GM23338 (cell line): ENCODE measurements at regions not wholly inside any gene's neighbourhood (a gene's known extent, or its start where the extent isn't known, plus 50 kb on each side); places are given as distances from the start of the nearest gene placed in this dataset.

Experiments used
- ATAC-seq: fragments of 200-7000 bp; cut with Tn5 transposase; 3 replicates; pipeline ENCODE4 v1.9.1; 2020
- DNase-seq: peaks from one replicate; pipeline ENCODE4 v3.0.0-alpha.2; 2015; ENCODE audit warnings: low spot score
- H2AFZ ChIP-seq: fragments of 200-600 bp; sonication (generic); 2 replicates; pipeline ENCODE4 v1.8.0; 2016; ENCODE audit warnings: antibody characterized with exemption, mild to moderate bottlenecking, moderate library complexity
- H3F3A ChIP-seq: fragments of 200-600 bp; sonication (generic); replicated peaks from 2 replicates; pipeline ENCODE4 v1.8.0; 2017; ENCODE audit warnings: antibody characterized with exemption, mixed run types, low read depth
- H3K27ac ChIP-seq: fragments of 200-600 bp; sonication (generic); 2 replicates; pipeline ENCODE4 v1.6.1; 2016; ENCODE audit warnings: low read depth
- H3K27me3 ChIP-seq: fragments of 200-600 bp; sonication (generic); 2 replicates; pipeline ENCODE4 v1.8.0; 2016; ENCODE audit warnings: mild to moderate bottlenecking, mixed run types, moderate library complexity; ENCODE audit not compliant: insufficient read depth
- H3K36me3 ChIP-seq: fragments of 200-600 bp; sonication (generic); 2 replicates; pipeline ENCODE4 v1.8.0; 2016; ENCODE audit warnings: mild to moderate bottlenecking; ENCODE audit not compliant: insufficient read depth
- H3K4me1 ChIP-seq: fragments of 200-600 bp; sonication (generic); 2 replicates; pipeline ENCODE4 v1.8.0; 2016; ENCODE audit warnings: mild to moderate bottlenecking, moderate library complexity; ENCODE audit not compliant: insufficient read depth
- H3K4me2 ChIP-seq: fragments of 200-600 bp; sonication (generic); 2 replicates; pipeline ENCODE4 v1.7.1; 2017; ENCODE audit warnings: mixed run types
- H3K4me3 ChIP-seq: fragments of 200-600 bp; sonication (generic); 2 replicates; pipeline ENCODE4 v1.6.1; 2016; ENCODE audit warnings: mixed run types
- H3K79me2 ChIP-seq: fragments of 200-600 bp; sonication (generic); replicated peaks from 2 replicates; pipeline ENCODE4 v1.8.0; 2017; ENCODE audit warnings: mild to moderate bottlenecking; ENCODE audit not compliant: insufficient read depth
- H3K9me2 ChIP-seq: fragments of 200-600 bp; sonication (generic); 2 replicates; pipeline ENCODE4 v1.8.0; 2017; ENCODE audit not compliant: insufficient read depth
- H4K20me1 ChIP-seq: fragments of 200-600 bp; sonication (generic); replicated peaks from 2 replicates; pipeline ENCODE4 v1.8.0; 2017; ENCODE audit warnings: mild to moderate bottlenecking; ENCODE audit not compliant: insufficient read depth
- H3K27ac Mint-ChIP-seq: 2 replicates; pipeline ENCODE4 v1.8.0; 2020; ENCODE audit warnings: inconsistent platforms, mild to moderate bottlenecking, moderate library complexity, mixed read lengths
- H3K27me3 Mint-ChIP-seq: 3 replicates; pipeline ENCODE4 v1.8.0; 2022; ENCODE audit warnings: low read depth, mild to moderate bottlenecking, moderate library complexity, mixed read lengths, inconsistent platforms; ENCODE audit not compliant: insufficient read depth, poor library complexity
- H3K36me3 Mint-ChIP-seq: 3 replicates; pipeline ENCODE4 v1.8.0; 2021; ENCODE audit warnings: low read depth, mild to moderate bottlenecking, inconsistent platforms, moderate library complexity, mixed read lengths
- H3K4me1 Mint-ChIP-seq: 3 replicates; pipeline ENCODE4 v1.8.0; 2020; ENCODE audit warnings: mild to moderate bottlenecking, inconsistent platforms, mixed read lengths
- H3K4me3 Mint-ChIP-seq: 3 replicates; pipeline ENCODE4 v1.8.0; 2021; ENCODE audit warnings: moderate library complexity, mild to moderate bottlenecking, inconsistent platforms, mixed read lengths
- H3K9me3 Mint-ChIP-seq: 3 replicates; pipeline ENCODE4 v1.8.0; 2020; ENCODE audit warnings: moderate library complexity, mild to moderate bottlenecking, inconsistent platforms, mixed read lengths
- CREB1 ChIP-seq: fragments of 250-450 bp; sonication (Bioruptor Pico); IDR thresholded peaks from 2 replicates; pipeline ENCODE4 v1.5.0; 2020; ENCODE audit warnings: low read depth, mild to moderate bottlenecking, moderate library complexity
- EZH2 ChIP-seq: fragments of 200-600 bp; sonication (generic); IDR thresholded peaks from one replicate; pipeline ENCODE4 v1.8.0; 2017; ENCODE audit warnings: antibody characterized with exemption, mild to moderate bottlenecking, low read depth; ENCODE audit not compliant: unreplicated experiment
- EZH2phosphoT487 ChIP-seq: fragments of 200-600 bp; sonication (generic); IDR thresholded peaks from one replicate; pipeline ENCODE4 v1.8.1; 2018; ENCODE audit warnings: antibody characterized with exemption; ENCODE audit not compliant: unreplicated experiment
- NANOG ChIP-seq: IDR thresholded peaks from 2 replicates; pipeline ENCODE4 v1.6.1; 2016; ENCODE audit warnings: antibody characterized with exemption, borderline replicate concordance
- POLR2AphosphoS5 ChIP-seq: IDR thresholded peaks from 2 replicates; pipeline ENCODE4 v1.6.1; 2016; ENCODE audit warnings: antibody characterized with exemption, low read depth
- STAT1 ChIP-seq: IDR thresholded peaks from one replicate; pipeline ENCODE4 v1.6.1; 2016; ENCODE audit warnings: antibody characterized with exemption; ENCODE audit not compliant: unreplicated experiment
- ZNF331 ChIP-seq: fragments of 250-450 bp; sonication (Bioruptor Pico); IDR thresholded peaks from 2 replicates; pipeline ENCODE4 v1.5.0; 2020; ENCODE audit warnings: low read depth, mild to moderate bottlenecking, moderate library complexity
- TF ChIP-seq, protein P1 (sequence below): fragments of 250-450 bp; sonication (Bioruptor Pico); IDR thresholded peaks from 2 replicates; pipeline ENCODE4 v1.5.0; 2020; ENCODE audit warnings: mild to moderate bottlenecking, moderate library complexity
- TF ChIP-seq, protein P2 (sequence below), 2 experiments: fragments of 200-600 bp in 1 of 2; sonication (generic) in 1 of 2; conservative IDR thresholded peaks; 2 replicates each; pipeline versions ENCODE4 v1.5.1 to v1.6.1; 2016 to 2017; ENCODE audit warnings: antibody characterized with exemption in 2 of 2, low read depth in 2 of 2, mild to moderate bottlenecking in 2 of 2, moderate library complexity in 1 of 2
- TF ChIP-seq, protein P3 (sequence below): IDR thresholded peaks from one replicate; pipeline ENCODE4 v1.6.1; 2018; ENCODE audit warnings: antibody characterized with exemption; ENCODE audit not compliant: unreplicated experiment
- TF ChIP-seq, protein P4 (sequence below): IDR thresholded peaks from 2 replicates; pipeline ENCODE4 v1.6.1; 2016; ENCODE audit warnings: antibody characterized with exemption

DNA sequence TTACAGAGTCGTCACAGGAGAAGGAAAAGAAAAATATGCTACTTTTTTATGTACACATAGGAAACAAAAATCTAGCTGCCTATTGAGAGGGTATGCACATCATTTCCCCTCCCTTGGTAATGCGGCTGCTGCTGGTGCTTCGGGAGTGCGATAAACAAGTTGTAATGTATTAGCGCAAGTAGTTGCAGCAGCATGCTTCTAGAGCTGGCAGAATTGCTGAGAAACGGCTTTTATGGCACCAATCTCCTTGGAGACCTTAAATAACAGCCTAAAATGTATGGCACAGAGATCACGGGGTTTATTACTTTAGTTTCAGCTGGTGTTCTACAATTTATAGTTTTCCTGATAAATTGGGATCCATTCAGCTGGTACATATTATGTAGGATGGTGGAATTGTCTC, 447.6 kb upstream of the TMPO start:
- H3K4me1 Mint-ChIP-seq: no peaks in the 10 kb centered on the region
- Histone ChIP-seq H3K36me3 (no peaks in the 10 kb centered on the region), H3K27ac (no peak overlapping the region), H3K4me3 (no peak overlapping the region), H2AFZ (no peak overlapping the region; the same call in 1 of the 2 replicates), H3K9me2 (peaks cover 25% of the 10 kb centered on the region), H4K20me1 (no peaks in the 10 kb centered on the region), H3K4me2 (no peak overlapping the region), H3K4me1 (no peaks in the 10 kb centered on the region; the same call in 1 of the 2 replicates), H3F3A (no peaks in the 10 kb centered on the region), H3K79me2 (no peaks in the 10 kb centered on the region), H3K27me3 (no peaks in the 10 kb centered on the region)
- H3K27me3 Mint-ChIP-seq: no peaks in the 10 kb centered on the region
- no peak overlapping the region for H3K27ac Mint-ChIP-seq
- DNase-seq: no peak
- H3K4me3 Mint-ChIP-seq: no peak overlapping the region
- ATAC-seq: no peak
- H3K36me3 Mint-ChIP-seq: no peaks in the 10 kb centered on the region
- no peak for TF ChIP-seq STAT1
- TF ChIP-seq, protein P1, sequence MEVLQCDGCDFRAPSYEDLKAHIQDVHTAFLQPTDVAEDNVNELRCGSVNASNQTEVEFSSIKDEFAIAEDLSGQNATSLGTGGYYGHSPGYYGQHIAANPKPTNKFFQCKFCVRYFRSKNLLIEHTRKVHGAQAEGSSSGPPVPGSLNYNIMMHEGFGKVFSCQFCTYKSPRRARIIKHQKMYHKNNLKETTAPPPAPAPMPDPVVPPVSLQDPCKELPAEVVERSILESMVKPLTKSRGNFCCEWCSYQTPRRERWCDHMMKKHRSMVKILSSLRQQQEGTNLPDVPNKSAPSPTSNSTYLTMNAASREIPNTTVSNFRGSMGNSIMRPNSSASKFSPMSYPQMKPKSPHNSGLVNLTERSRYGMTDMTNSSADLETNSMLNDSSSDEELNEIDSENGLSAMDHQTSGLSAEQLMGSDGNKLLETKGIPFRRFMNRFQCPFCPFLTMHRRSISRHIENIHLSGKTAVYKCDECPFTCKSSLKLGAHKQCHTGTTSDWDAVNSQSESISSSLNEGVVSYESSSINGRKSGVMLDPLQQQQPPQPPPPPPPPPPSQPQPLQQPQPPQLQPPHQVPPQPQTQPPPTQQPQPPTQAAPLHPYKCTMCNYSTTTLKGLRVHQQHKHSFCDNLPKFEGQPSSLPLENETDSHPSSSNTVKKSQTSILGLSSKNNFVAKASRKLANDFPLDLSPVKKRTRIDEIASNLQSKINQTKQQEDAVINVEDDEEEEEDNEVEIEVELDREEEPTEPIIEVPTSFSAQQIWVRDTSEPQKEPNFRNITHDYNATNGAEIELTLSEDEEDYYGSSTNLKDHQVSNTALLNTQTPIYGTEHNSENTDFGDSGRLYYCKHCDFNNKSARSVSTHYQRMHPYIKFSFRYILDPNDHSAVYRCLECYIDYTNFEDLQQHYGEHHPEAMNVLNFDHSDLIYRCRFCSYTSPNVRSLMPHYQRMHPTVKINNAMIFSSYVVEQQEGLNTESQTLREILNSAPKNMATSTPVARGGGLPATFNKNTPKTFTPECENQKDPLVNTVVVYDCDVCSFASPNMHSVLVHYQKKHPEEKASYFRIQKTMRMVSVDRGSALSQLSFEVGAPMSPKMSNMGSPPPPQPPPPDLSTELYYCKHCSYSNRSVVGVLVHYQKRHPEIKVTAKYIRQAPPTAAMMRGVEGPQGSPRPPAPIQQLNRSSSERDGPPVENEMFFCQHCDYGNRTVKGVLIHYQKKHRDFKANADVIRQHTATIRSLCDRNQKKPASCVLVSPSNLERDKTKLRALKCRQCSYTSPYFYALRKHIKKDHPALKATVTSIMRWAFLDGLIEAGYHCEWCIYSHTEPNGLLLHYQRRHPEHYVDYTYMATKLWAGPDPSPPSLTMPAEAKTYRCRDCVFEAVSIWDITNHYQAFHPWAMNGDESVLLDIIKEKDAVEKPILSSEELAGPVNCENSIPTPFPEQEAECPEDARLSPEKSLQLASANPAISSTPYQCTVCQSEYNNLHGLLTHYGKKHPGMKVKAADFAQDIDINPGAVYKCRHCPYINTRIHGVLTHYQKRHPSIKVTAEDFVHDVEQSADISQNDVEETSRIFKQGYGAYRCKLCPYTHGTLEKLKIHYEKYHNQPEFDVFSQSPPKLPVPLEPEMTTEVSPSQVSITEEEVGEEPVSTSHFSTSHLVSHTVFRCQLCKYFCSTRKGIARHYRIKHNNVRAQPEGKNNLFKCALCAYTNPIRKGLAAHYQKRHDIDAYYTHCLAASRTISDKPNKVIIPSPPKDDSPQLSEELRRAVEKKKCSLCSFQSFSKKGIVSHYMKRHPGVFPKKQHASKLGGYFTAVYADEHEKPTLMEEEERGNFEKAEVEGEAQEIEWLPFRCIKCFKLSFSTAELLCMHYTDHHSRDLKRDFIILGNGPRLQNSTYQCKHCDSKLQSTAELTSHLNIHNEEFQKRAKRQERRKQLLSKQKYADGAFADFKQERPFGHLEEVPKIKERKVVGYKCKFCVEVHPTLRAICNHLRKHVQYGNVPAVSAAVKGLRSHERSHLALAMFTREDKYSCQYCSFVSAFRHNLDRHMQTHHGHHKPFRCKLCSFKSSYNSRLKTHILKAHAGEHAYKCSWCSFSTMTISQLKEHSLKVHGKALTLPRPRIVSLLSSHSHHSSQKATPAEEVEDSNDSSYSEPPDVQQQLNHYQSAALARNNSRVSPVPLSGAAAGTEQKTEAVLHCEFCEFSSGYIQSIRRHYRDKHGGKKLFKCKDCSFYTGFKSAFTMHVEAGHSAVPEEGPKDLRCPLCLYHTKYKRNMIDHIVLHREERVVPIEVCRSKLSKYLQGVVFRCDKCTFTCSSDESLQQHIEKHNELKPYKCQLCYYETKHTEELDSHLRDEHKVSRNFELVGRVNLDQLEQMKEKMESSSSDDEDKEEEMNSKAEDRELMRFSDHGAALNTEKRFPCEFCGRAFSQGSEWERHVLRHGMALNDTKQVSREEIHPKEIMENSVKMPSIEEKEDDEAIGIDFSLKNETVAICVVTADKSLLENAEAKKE (CRISPR knock-in tag): no peak
- TF ChIP-seq CREB1: no peak
- TF ChIP-seq, protein P2, sequence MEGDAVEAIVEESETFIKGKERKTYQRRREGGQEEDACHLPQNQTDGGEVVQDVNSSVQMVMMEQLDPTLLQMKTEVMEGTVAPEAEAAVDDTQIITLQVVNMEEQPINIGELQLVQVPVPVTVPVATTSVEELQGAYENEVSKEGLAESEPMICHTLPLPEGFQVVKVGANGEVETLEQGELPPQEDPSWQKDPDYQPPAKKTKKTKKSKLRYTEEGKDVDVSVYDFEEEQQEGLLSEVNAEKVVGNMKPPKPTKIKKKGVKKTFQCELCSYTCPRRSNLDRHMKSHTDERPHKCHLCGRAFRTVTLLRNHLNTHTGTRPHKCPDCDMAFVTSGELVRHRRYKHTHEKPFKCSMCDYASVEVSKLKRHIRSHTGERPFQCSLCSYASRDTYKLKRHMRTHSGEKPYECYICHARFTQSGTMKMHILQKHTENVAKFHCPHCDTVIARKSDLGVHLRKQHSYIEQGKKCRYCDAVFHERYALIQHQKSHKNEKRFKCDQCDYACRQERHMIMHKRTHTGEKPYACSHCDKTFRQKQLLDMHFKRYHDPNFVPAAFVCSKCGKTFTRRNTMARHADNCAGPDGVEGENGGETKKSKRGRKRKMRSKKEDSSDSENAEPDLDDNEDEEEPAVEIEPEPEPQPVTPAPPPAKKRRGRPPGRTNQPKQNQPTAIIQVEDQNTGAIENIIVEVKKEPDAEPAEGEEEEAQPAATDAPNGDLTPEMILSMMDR (conservative IDR thresholded peaks at IDR 0.05; ENCODE audit: low read depth in 2 of 2): no peak
- no peak for TF ChIP-seq ZNF331 (CRISPR knock-in tag)
- no peak for TF ChIP-seq NANOG
- TF ChIP-seq EZH2: no peak
- TF ChIP-seq, protein P3, sequence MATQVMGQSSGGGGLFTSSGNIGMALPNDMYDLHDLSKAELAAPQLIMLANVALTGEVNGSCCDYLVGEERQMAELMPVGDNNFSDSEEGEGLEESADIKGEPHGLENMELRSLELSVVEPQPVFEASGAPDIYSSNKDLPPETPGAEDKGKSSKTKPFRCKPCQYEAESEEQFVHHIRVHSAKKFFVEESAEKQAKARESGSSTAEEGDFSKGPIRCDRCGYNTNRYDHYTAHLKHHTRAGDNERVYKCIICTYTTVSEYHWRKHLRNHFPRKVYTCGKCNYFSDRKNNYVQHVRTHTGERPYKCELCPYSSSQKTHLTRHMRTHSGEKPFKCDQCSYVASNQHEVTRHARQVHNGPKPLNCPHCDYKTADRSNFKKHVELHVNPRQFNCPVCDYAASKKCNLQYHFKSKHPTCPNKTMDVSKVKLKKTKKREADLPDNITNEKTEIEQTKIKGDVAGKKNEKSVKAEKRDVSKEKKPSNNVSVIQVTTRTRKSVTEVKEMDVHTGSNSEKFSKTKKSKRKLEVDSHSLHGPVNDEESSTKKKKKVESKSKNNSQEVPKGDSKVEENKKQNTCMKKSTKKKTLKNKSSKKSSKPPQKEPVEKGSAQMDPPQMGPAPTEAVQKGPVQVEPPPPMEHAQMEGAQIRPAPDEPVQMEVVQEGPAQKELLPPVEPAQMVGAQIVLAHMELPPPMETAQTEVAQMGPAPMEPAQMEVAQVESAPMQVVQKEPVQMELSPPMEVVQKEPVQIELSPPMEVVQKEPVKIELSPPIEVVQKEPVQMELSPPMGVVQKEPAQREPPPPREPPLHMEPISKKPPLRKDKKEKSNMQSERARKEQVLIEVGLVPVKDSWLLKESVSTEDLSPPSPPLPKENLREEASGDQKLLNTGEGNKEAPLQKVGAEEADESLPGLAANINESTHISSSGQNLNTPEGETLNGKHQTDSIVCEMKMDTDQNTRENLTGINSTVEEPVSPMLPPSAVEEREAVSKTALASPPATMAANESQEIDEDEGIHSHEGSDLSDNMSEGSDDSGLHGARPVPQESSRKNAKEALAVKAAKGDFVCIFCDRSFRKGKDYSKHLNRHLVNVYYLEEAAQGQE: no peak
- TF ChIP-seq, protein P4, sequence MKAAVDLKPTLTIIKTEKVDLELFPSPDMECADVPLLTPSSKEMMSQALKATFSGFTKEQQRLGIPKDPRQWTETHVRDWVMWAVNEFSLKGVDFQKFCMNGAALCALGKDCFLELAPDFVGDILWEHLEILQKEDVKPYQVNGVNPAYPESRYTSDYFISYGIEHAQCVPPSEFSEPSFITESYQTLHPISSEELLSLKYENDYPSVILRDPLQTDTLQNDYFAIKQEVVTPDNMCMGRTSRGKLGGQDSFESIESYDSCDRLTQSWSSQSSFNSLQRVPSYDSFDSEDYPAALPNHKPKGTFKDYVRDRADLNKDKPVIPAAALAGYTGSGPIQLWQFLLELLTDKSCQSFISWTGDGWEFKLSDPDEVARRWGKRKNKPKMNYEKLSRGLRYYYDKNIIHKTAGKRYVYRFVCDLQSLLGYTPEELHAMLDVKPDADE: no peak
- TF ChIP-seq POLR2AphosphoS5: no peak
- TF ChIP-seq EZH2phosphoT487: no peak
- H3K9me3 Mint-ChIP-seq: no peaks in the 10 kb centered on the region
